K562 (cell line): ENCODE measurements at regions not wholly inside any gene's neighbourhood (a gene's known extent, or its start where the extent isn't known, plus 50 kb on each side); places are given as distances from the start of the nearest gene placed in this dataset.

Experiments used
- ATAC-seq: fragments of 200-7000 bp; cut with Tn5 transposase; 3 replicates; pipeline ENCODE4 v1.9.1; 2020; ENCODE audit warnings: moderate library complexity
- BruUV-seq: library from RNA; stranded (reverse); fragments of 400-500 nt; replicated peaks from 2 replicates; lab custom pipeline; 2021; lab: Mats Ljungman, UMichigan
- CTCF ChIA-PET: fragments of 300-600 bp; formaldehyde crosslinking; extraction: SDS; loops from one replicate; lab custom pipeline; 2021; ENCODE audit warnings: low intra/inter-chr PET ratio; lab: Yijun Ruan, JAX
- POLR2A ChIA-PET: fragments of 300-600, 350-650 bp; sonication (Branson Sonifier 250); formaldehyde crosslinking; extraction: SDS; loops from one replicate; lab custom pipeline; 2021; ENCODE audit warnings: antibody characterized with exemption, inconsistent platforms; lab: Yijun Ruan, JAX
- DNase-seq, 4 experiments: peaks; one replicate each; pipeline versions ENCODE4 v3.0.0 to v3.0.0-alpha.2; 2011 to 2018; ENCODE audit warnings: low spot score in 3 of 4, mixed read lengths in 3 of 4; ENCODE audit errors: extremely low read depth in 1 of 4
- FAIRE-seq: peaks from 2 replicates; lab custom pipeline; 2011; peaks lifted over from hg19 to GRCh38; lab: Jason Lieb, UNC
- H2AFZ ChIP-seq: 2 replicates; pipeline ENCODE4 v1.6.0; 2011; ENCODE audit warnings: low read depth, low read length, control low read depth, inconsistent platforms
- H3K27ac ChIP-seq: fragments of 200-600 bp; 3 replicates; pipeline ENCODE4 v1.8.0; 2011; ENCODE audit warnings: low read depth, mild to moderate bottlenecking, control low read depth, inconsistent platforms, low read length, moderate library complexity, mixed read lengths; ENCODE audit errors: extremely low read depth
- H3K27me3 ChIP-seq, 2 experiments: fragments of 300-600 bp in 1 of 2; 2 replicates in 1 of 2; 3 replicates in 1 of 2; pipeline versions ENCODE4 v1.6.0 to v1.8.0; 2011; ENCODE audit warnings: inconsistent platforms in 2 of 2, low read length in 2 of 2, mild to moderate bottlenecking in 1 of 2, mixed read lengths in 1 of 2, moderate library complexity in 1 of 2; ENCODE audit not compliant: control insufficient read depth in 2 of 2, insufficient read depth in 2 of 2
- H3K36me3 ChIP-seq: fragments of 300-600 bp; 3 replicates; pipeline ENCODE4 v1.8.0; 2011; ENCODE audit warnings: mild to moderate bottlenecking, low read length, inconsistent platforms; ENCODE audit not compliant: control insufficient read depth, insufficient read depth
- H3K4me1 ChIP-seq, 2 experiments: fragments of 200-600 bp in 1 of 2; replicated peaks in 1 of 2; 2 replicates in 1 of 2; 3 replicates in 1 of 2; pipeline versions ENCODE4 v1.5.1 to v1.8.0; 2011; ENCODE audit warnings: inconsistent platforms in 2 of 2, low read length in 2 of 2, mild to moderate bottlenecking in 1 of 2, mixed read lengths in 1 of 2, moderate library complexity in 1 of 2; ENCODE audit not compliant: control insufficient read depth in 2 of 2, insufficient read depth in 2 of 2
- H3K4me2 ChIP-seq: 2 replicates; pipeline ENCODE4 v1.6.1; 2011; ENCODE audit warnings: low read length, control low read depth, inconsistent platforms, mixed read lengths; ENCODE audit not compliant: insufficient read depth
- H3K4me3 ChIP-seq: fragments of 200-600 bp; sonication (generic), shearing (Covaris generic); 2 replicates; pipeline ENCODE4 v1.5.1; 2016; ENCODE audit warnings: control low read depth, inconsistent platforms
- H3K79me2 ChIP-seq: fragments of 200-600 bp; 3 replicates; pipeline ENCODE4 v1.8.0; 2011; ENCODE audit warnings: low read length, inconsistent platforms; ENCODE audit not compliant: control insufficient read depth, insufficient read depth
- H3K9ac ChIP-seq, 2 experiments: 2 replicates each; pipeline versions ENCODE4 v1.6.0 to v1.6.1; 2011; ENCODE audit warnings: low read depth in 2 of 2, low read length in 2 of 2, control low read depth in 1 of 2, inconsistent platforms in 1 of 2, mild to moderate bottlenecking in 1 of 2, mixed read lengths in 1 of 2; ENCODE audit not compliant: insufficient read depth in 1 of 2
- H3K9me1 ChIP-seq: one replicate; pipeline ENCODE4 v1.6.0; 2011; ENCODE audit warnings: inconsistent platforms, mild to moderate bottlenecking, low read length, moderate library complexity; ENCODE audit not compliant: control insufficient read depth, insufficient read depth
- H3K9me3 ChIP-seq: replicated peaks from 2 replicates; pipeline ENCODE4 v1.5.1; 2011; ENCODE audit warnings: low read depth, low read length, inconsistent platforms; ENCODE audit not compliant: control insufficient read depth, insufficient read depth
- H4K20me1 ChIP-seq: replicated peaks from 2 replicates; pipeline ENCODE4 v1.6.1; 2011; ENCODE audit warnings: low read length, inconsistent platforms, mixed read lengths; ENCODE audit not compliant: control insufficient read depth, insufficient read depth
- GABPB2 ChIP-seq: fragments of 250-450 bp; sonication (Bioruptor Pico); conservative IDR thresholded peaks from 2 replicates; pipeline ENCODE4 v1.5.1; 2021; ENCODE audit warnings: mild to moderate bottlenecking
- LCOR ChIP-seq: sonication (generic); formaldehyde crosslinking; IDR thresholded peaks from 2 replicates; pipeline ENCODE4 v1.8.0; 2022; ENCODE audit warnings: mild to moderate bottlenecking, missing genetic modification reagents
- POLR2AphosphoS2 ChIP-seq: IDR thresholded peaks from 2 replicates; pipeline ENCODE4 v1.6.1; 2012; ENCODE audit warnings: low read length, improper control_type of control experiment
- RAD21 ChIP-seq, 2 experiments: fragments of 250-450 bp in 1 of 2; fragments of 450-650 bp in 1 of 2; sonication (Bioruptor Pico) in 1 of 2; formaldehyde crosslinking in 1 of 2; IDR thresholded peaks in 1 of 2; conservative IDR thresholded peaks in 1 of 2; 2 replicates each; pipeline versions ENCODE4 v1.4.0 to v1.8.0; 2020 to 2022; ENCODE audit warnings: mild to moderate bottlenecking in 2 of 2, moderate library complexity in 1 of 2
- TAF15 ChIP-seq: fragments of 200-400 bp; formaldehyde crosslinking; IDR thresholded peaks from 2 replicates; pipeline ENCODE4 v1.6.1; 2017; ENCODE audit warnings: mild to moderate bottlenecking, low read depth, low read length, moderate library complexity
- ZNF551 ChIP-seq: fragments of 250-450 bp; sonication (Bioruptor Pico); IDR thresholded peaks from 2 replicates; pipeline ENCODE4 v1.5.0; 2021; ENCODE audit warnings: mild to moderate bottlenecking, moderate library complexity
- ZSCAN29 ChIP-seq: fragments of 450-650 bp; IDR thresholded peaks from 2 replicates; pipeline ENCODE4 v1.6.1; 2017
- WGBS: fragments of 100-300 bp; shearing (Covaris generic); methylation state at CpG from one replicate; pipeline ENCODE4 v1.1.6; 2016; ENCODE audit warnings: low coverage, mixed read lengths; ENCODE audit not compliant: insufficient coverage; ENCODE audit errors: missing lambda C conversion rate; 5-methylcytosine and 5-hydroxymethylcytosine counted together
- in situ Hi-C: fragments of 300-500 bp; cut with MboI; formaldehyde crosslinking; loops from 4 replicates; pipeline ENCODE4 v1.15.0; 2018; ENCODE audit warnings: inconsistent platforms, mixed read lengths
- intact Hi-C: fragments of 100-400 bp; cut with micrococcal nuclease; formaldehyde crosslinking; loops from 2 replicates; pipeline ENCODE4 v1.14.2; 2022
- TF ChIP-seq, protein P1 (sequence below): fragments of 450-650 bp; formaldehyde crosslinking; conservative IDR thresholded peaks from 2 replicates; pipeline ENCODE4 v1.4.0; 2022; ENCODE audit warnings: mild to moderate bottlenecking, missing genetic modification characterization

DNA sequence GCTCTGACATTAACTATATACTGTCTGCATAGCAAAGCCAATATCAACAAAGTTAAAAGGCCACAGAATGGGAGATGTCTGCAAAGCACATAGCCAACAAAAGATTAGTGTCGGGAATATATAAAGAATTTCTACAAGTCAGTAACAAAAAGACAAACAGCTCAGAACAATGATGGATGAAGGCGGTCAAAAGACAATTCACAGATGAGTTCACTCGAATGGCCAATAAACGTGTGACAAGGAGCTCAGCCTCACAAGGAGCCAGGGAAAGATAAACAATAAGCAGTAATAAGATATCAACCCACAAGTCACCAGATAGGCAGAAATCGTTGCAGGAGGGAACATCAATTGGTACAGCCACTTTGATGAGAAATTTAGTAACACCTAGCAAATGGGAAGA is 106.0 kb upstream of the ISX start:
- FAIRE-seq (no peak), DNase-seq (no peak), ATAC-seq (no peak)
- POLR2A ChIA-PET: interaction anchor here (1.1 kb wide), 1 partner anchor 21 kb away, joined by 4 read pairs; no protein-coding TSS in a partner anchor
- H3K79me2 ChIP-seq: no peaks in the 10 kb centered on the region
- no peaks in the 10 kb centered on the region for H3K36me3 ChIP-seq
- intact Hi-C loops (no loop called here), in situ Hi-C loops (no loop called here)
- no peak overlapping the region for H2AFZ ChIP-seq
- H3K9me3 ChIP-seq: no peaks in the 10 kb centered on the region
- TF ChIP-seq LCOR (CRISPR knock-in tag) (no peak), TAF15 (no peak), GABPB2 (CRISPR knock-in tag) (no peak), ZSCAN29 (no peak), POLR2AphosphoS2 (no peak), RAD21 (CRISPR knock-in tag; conservative IDR thresholded peaks at IDR 0.05 in 1 of 2, IDR thresholded peaks at IDR 0.05 in 1 of 2) (no peak), ZNF551 (CRISPR knock-in tag) (no peak)
- TF ChIP-seq, protein P1, sequence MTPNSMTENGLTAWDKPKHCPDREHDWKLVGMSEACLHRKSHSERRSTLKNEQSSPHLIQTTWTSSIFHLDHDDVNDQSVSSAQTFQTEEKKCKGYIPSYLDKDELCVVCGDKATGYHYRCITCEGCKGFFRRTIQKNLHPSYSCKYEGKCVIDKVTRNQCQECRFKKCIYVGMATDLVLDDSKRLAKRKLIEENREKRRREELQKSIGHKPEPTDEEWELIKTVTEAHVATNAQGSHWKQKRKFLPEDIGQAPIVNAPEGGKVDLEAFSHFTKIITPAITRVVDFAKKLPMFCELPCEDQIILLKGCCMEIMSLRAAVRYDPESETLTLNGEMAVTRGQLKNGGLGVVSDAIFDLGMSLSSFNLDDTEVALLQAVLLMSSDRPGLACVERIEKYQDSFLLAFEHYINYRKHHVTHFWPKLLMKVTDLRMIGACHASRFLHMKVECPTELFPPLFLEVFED (CRISPR knock-in tag): no peak
- no TSS peak for BruUV-seq
- no peaks in the 10 kb centered on the region for H3K9me1 ChIP-seq
- no peak overlapping the region for H3K4me2 ChIP-seq
- H3K4me1 ChIP-seq: no peaks in the 10 kb centered on the region
- 3% methylated on average over 5 of the region's 5 CpGs for WGBS
- CTCF ChIA-PET: no interaction called here
- H3K9ac ChIP-seq: no peak overlapping the region
- no peaks in the 10 kb centered on the region for H4K20me1 ChIP-seq
- no peak overlapping the region for H3K27ac ChIP-seq
- H3K27me3 ChIP-seq: no peaks in the 10 kb centered on the region
- no peak overlapping the region for H3K4me3 ChIP-seq
